HUES64 (cell line): ENCODE measurements at regions not wholly inside any gene's neighbourhood (a gene's known extent, or its start where the extent isn't known, plus 50 kb on each side); places are given as distances from the start of the nearest gene placed in this dataset.

Experiments
- H3K27ac ChIP-seq: 2 replicates; pipeline ENCODE4 v1.7.0; 2013; ENCODE audit warnings: low read depth, low read length, inconsistent platforms
- H3K27me3 ChIP-seq: 2 replicates; pipeline ENCODE4 v1.6.1; 2013; ENCODE audit warnings: mild to moderate bottlenecking, low read length; ENCODE audit not compliant: insufficient read depth
- H3K36me3 ChIP-seq: 2 replicates; pipeline ENCODE4 v1.6.1; 2013; ENCODE audit warnings: mild to moderate bottlenecking, low read length; ENCODE audit not compliant: insufficient read depth
- H3K4me1 ChIP-seq: 2 replicates; pipeline ENCODE4 v1.6.1; 2013; ENCODE audit warnings: mild to moderate bottlenecking, low read length, moderate library complexity; ENCODE audit not compliant: insufficient read depth
- H3K4me3 ChIP-seq: 2 replicates; pipeline ENCODE4 v1.5.1; 2013; ENCODE audit warnings: mild to moderate bottlenecking, low read length, moderate library complexity
- H3K9ac ChIP-seq: 2 replicates; pipeline ENCODE4 v1.6.1; 2013; ENCODE audit warnings: mild to moderate bottlenecking, low read depth, low read length
- H3K9me3 ChIP-seq: 2 replicates; pipeline ENCODE4 v1.6.1; 2013; ENCODE audit warnings: low read depth, low read length; ENCODE audit not compliant: insufficient read depth
- WGBS: fragments of 150-250, 120-280 bp; methylation state at CpG from one replicate; pipeline ENCODE4 v1.1.7; 2013; ENCODE audit warnings: missing lambda C conversion rate; 5-methylcytosine and 5-hydroxymethylcytosine counted together

GRCh38 chr6:118743746-118744145 is 92.4 kb upstream of the CEP85L start:
- no peaks in the 10 kb centered on the region for H3K27me3 ChIP-seq
- no peaks in the 10 kb centered on the region for H3K9me3 ChIP-seq
- H3K4me1 ChIP-seq, result peaks cover 15% of the 10 kb centered on the region
- no peak overlapping the region for H3K9ac ChIP-seq
- H3K4me3 ChIP-seq, result no peak overlapping the region
- H3K27ac ChIP-seq, result no peak overlapping the region
- 91% methylated on average over 1 of the region's 1 CpG for WGBS
- no peaks in the 10 kb centered on the region for H3K36me3 ChIP-seq

- Histone ChIP-seq H3K4me3 (no peak overlapping the region), H3K9ac (no peak overlapping the region), H3K9me3 (no peaks in the 10 kb centered on the region), H3K27me3 (no peaks in the 10 kb centered on the region), H3K36me3 (no peaks in the 10 kb centered on the region), H3K4me1 (peaks cover 4% of the 10 kb centered on the region; the same call in 1 of the 2 replicates), H3K27ac (no peak overlapping the region)
- WGBS, result 95% methylated on average over 2 of the region's 3 CpGs
These were observed 89.0 kb upstream of the CEP85L start for GRCh38 chr6:118740372-118740771.

GRCh38 chr6:118739696-118740353 is 88.4 kb upstream of the CEP85L start:
- Histone ChIP-seq H3K9ac (no peak overlapping the region), H3K27ac (no peak overlapping the region), H3K9me3 (no peaks in the 10 kb centered on the region), H3K4me1 (peaks cover 8% of the 10 kb centered on the region; the same call in 1 of the 2 replicates), H3K4me3 (no peak overlapping the region), H3K27me3 (no peaks in the 10 kb centered on the region), H3K36me3 (no peaks in the 10 kb centered on the region)
- WGBS, result 83% methylated on average over 2 of the region's 2 CpGs

DNA sequence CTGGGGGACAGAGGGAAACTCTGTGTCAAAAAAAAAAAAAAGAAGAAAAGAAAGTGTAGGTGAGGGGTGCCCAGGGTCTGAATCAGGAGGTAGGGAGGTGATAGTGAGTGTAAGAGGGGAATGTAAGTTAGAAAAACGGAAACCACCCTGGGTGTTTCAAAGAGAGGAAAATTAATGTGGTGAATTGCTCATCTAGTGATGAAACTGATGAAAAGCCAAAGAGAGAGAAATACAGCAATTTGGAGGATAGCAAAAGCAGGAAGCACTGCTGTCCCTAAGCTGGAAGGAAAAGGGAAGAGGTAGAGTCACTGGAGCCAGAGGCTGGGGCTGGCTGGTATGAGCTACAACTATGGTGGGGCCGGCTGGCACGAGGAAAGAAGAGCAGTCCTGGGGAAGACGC is 85.0 kb upstream of the CEP85L start:
- no peaks in the 10 kb centered on the region for H3K27me3 ChIP-seq
- no peaks in the 10 kb centered on the region for H3K9me3 ChIP-seq
- H3K27ac ChIP-seq, result no peak overlapping the region
- WGBS, result 89% methylated on average over 4 of the region's 4 CpGs
- no peak overlapping the region for H3K9ac ChIP-seq
- H3K4me1 ChIP-seq, result peaks cover 8% of the 10 kb centered on the region; the same call in 1 of the 2 replicates
- H3K4me3 ChIP-seq, result no peak overlapping the region
- no peaks in the 10 kb centered on the region for H3K36me3 ChIP-seq

- Histone ChIP-seq H3K36me3 (no peaks in the 10 kb centered on the region), H3K27ac (no peak overlapping the region), H3K9me3 (no peaks in the 10 kb centered on the region), H3K27me3 (no peaks in the 10 kb centered on the region), H3K4me3 (no peak overlapping the region), H3K9ac (no peak overlapping the region), H3K4me1 (peaks cover 8% of the 10 kb centered on the region; the same call in 1 of the 2 replicates)
- 71% methylated on average over 2 of the region's 2 CpGs for WGBS
These were observed 83.9 kb upstream of the CEP85L start for GRCh38 chr6:118735320-118735719.

- Histone ChIP-seq H3K4me1 (no peaks in the 10 kb centered on the region), H3K4me3 (no peak overlapping the region), H3K36me3 (no peaks in the 10 kb centered on the region), H3K9ac (no peak overlapping the region), H3K9me3 (no peaks in the 10 kb centered on the region), H3K27me3 (no peaks in the 10 kb centered on the region), H3K27ac (no peak overlapping the region)
- WGBS, result 89% methylated on average over 5 of the region's 5 CpGs
These were observed 74.6 kb upstream of the CEP85L start for GRCh38 chr6:118725944-118726343.

- H3K4me3 ChIP-seq, result no peak overlapping the region
- H3K9ac ChIP-seq, result no peak overlapping the region
- no peaks in the 10 kb centered on the region for H3K9me3 ChIP-seq
- no peak overlapping the region for H3K27ac ChIP-seq
- H3K36me3 ChIP-seq, result no peaks in the 10 kb centered on the region
- H3K4me1 ChIP-seq, result no peaks in the 10 kb centered on the region
- 100% methylated on average over 1 of the region's 3 CpGs for WGBS
- H3K27me3 ChIP-seq, result no peaks in the 10 kb centered on the region
These were observed 72.8 kb upstream of the CEP85L start for GRCh38 chr6:118724211-118724610.

- no peaks in the 10 kb centered on the region for H3K4me1 ChIP-seq
- H3K9ac ChIP-seq, result no peak overlapping the region
- H3K9me3 ChIP-seq, result no peaks in the 10 kb centered on the region
- H3K4me3 ChIP-seq, result no peak overlapping the region
- no peaks in the 10 kb centered on the region for H3K36me3 ChIP-seq
- H3K27me3 ChIP-seq, result no peaks in the 10 kb centered on the region
- WGBS, result 84% methylated on average over 8 of the region's 8 CpGs
- no peak overlapping the region for H3K27ac ChIP-seq
These were observed 71.7 kb upstream of the CEP85L start for GRCh38 chr6:118722829-118723813.

- H3K4me3 ChIP-seq, result no peak overlapping the region
- no peak overlapping the region for H3K9ac ChIP-seq
- no peak overlapping the region for H3K27ac ChIP-seq
- H3K4me1 ChIP-seq, result no peaks in the 10 kb centered on the region
- H3K36me3 ChIP-seq, result no peaks in the 10 kb centered on the region
- no peaks in the 10 kb centered on the region for H3K9me3 ChIP-seq
- H3K27me3 ChIP-seq, result no peaks in the 10 kb centered on the region
These were observed 68.7 kb upstream of the CEP85L start for GRCh38 chr6:118720125-118720473.

GRCh38 chr6:118719351-118720124 is 68.1 kb upstream of the CEP85L start:
- H3K4me3 ChIP-seq, result no peak overlapping the region
- H3K4me1 ChIP-seq, result no peaks in the 10 kb centered on the region
- H3K27ac ChIP-seq, result no peak overlapping the region
- H3K36me3 ChIP-seq, result no peaks in the 10 kb centered on the region
- H3K27me3 ChIP-seq, result no peaks in the 10 kb centered on the region
- H3K9ac ChIP-seq, result no peak overlapping the region
- no peaks in the 10 kb centered on the region for H3K9me3 ChIP-seq
- WGBS, result 95% methylated on average over 6 of the region's 6 CpGs

- Histone ChIP-seq H3K36me3 (no peaks in the 10 kb centered on the region), H3K27ac (no peak overlapping the region), H3K4me3 (no peak overlapping the region), H3K4me1 (no peaks in the 10 kb centered on the region), H3K27me3 (no peaks in the 10 kb centered on the region), H3K9ac (no peak overlapping the region), H3K9me3 (no peaks in the 10 kb centered on the region)
- WGBS, result 93% methylated on average over 7 of the region's 7 CpGs
These were observed 67.5 kb upstream of the CEP85L start for GRCh38 chr6:118718903-118719302.
